ENCODE measurements at regions not wholly inside any gene's neighbourhood (a gene's known extent, or its start where the extent isn't known, plus 50 kb on each side); places are given as distances from the start of the nearest gene placed in this dataset.

GRCh38 chr4:59068722-59069418 is 1958.7 kb upstream of the IGFBP7 start:
- no peak for DNase-seq (ENCODE audit: low read depth, low spot score)

- DNase-seq (ENCODE audit: low read depth, low spot score), result no peak
These were observed 1976.2 kb upstream of the IGFBP7 start for GRCh38 chr4:59086410-59086809.

GRCh38 chr4:59091146-59092142 is 1981.3 kb upstream of the IGFBP7 start:
- no peak for DNase-seq (ENCODE audit: low read depth, low spot score)

GRCh38 chr4:59094505-59094904 is 1984.3 kb upstream of the IGFBP7 start:
- DNase-seq (ENCODE audit: low read depth, low spot score), result no peak

- DNase-seq (ENCODE audit: low read depth, low spot score), result no peak
These were observed 1992.1 kb upstream of the IGFBP7 start for GRCh38 chr4:59102311-59102710.

- no peak for DNase-seq (ENCODE audit: low read depth, low spot score)
These were observed 2010.2 kb upstream of the IGFBP7 start for GRCh38 chr4:59120287-59120814.

GRCh38 chr4:59122626-59123025 is 2012.4 kb upstream of the IGFBP7 start:
- no peak for DNase-seq (ENCODE audit: low read depth, low spot score)

GRCh38 chr4:59126159-59126558 is 2016.0 kb upstream of the IGFBP7 start:
- no peak for DNase-seq (ENCODE audit: low read depth, low spot score)

GRCh38 chr4:59127006-59127405 is 2016.8 kb upstream of the IGFBP7 start:
- DNase-seq (ENCODE audit: low read depth, low spot score), result no peak

- DNase-seq (ENCODE audit: low read depth, low spot score), result no peak
These were observed 2017.6 kb upstream of the IGFBP7 start for GRCh38 chr4:59127743-59128142.

- no peak for DNase-seq (ENCODE audit: low read depth, low spot score)
These were observed 2025.2 kb upstream of the IGFBP7 start for GRCh38 chr4:59135248-59135985.

GRCh38 chr4:59161249-59161648 is 2038.9 kb upstream of the ADGRL3 start:
- no peak for DNase-seq (ENCODE audit: low read depth, low spot score)

GRCh38 chr4:59175617-59176016 is 2024.5 kb upstream of the ADGRL3 start:
- no peak for DNase-seq (ENCODE audit: low read depth, low spot score)

GRCh38 chr4:59179372-59179771 is 2020.8 kb upstream of the ADGRL3 start:
- no peak for DNase-seq (ENCODE audit: low read depth, low spot score)

- DNase-seq (ENCODE audit: low read depth, low spot score), result no peak
These were observed 2020.0 kb upstream of the ADGRL3 start for GRCh38 chr4:59180161-59180560.

GRCh38 chr4:59180969-59181368 is 2019.2 kb upstream of the ADGRL3 start:
- DNase-seq (ENCODE audit: low read depth, low spot score), result no peak

GRCh38 chr4:59195839-59196238 is 2004.3 kb upstream of the ADGRL3 start:
- no peak for DNase-seq (ENCODE audit: low read depth, low spot score)

- no peak for DNase-seq (ENCODE audit: low read depth, low spot score)
These were observed 1999.1 kb upstream of the ADGRL3 start for GRCh38 chr4:59200992-59201391.

GRCh38 chr4:59217910-59218631 is 1982.1 kb upstream of the ADGRL3 start:
- no peak for DNase-seq (ENCODE audit: low read depth, low spot score)

GRCh38 chr4:59222221-59222620 is 1977.9 kb upstream of the ADGRL3 start:
- DNase-seq (ENCODE audit: low read depth, low spot score), result no peak

- no peak for DNase-seq (ENCODE audit: low read depth, low spot score)
These were observed 1976.7 kb upstream of the ADGRL3 start for GRCh38 chr4:59223292-59223941.

All from smooth muscle cell of the brain vasculature (primary cell).